ENCODE measurements at regions not wholly inside any gene's neighbourhood (a gene's known extent, or its start where the extent isn't known, plus 50 kb on each side); places are given as distances from the start of the nearest gene placed in this dataset.

- Mint-ChIP-seq H3K36me3 (no peaks in the 10 kb centered on the region), H3K4me1 (peaks cover 23% of the 10 kb centered on the region), H3K4me3 (no peak overlapping the region), H3K27ac (no peak overlapping the region), H3K27me3 (ENCODE audit: low read depth) (no peaks in the 10 kb centered on the region), H3K9me3 (peaks cover 3% of the 10 kb centered on the region; the same call in 1 of the 2 replicates)
- CTCF ChIA-PET = no interaction called here
- no peak for ATAC-seq
- DNase-seq (ENCODE audit: low spot score) = no peak
- POLR2A ChIA-PET = no interaction called here
- TF ChIP-seq, protein P1, sequence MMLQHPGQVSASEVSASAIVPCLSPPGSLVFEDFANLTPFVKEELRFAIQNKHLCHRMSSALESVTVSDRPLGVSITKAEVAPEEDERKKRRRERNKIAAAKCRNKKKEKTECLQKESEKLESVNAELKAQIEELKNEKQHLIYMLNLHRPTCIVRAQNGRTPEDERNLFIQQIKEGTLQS (CRISPR knock-in tag; conservative IDR thresholded peaks at IDR 0.05) = no peak
- no peak for TF ChIP-seq ZBTB21 (CRISPR knock-in tag; IDR thresholded peaks at IDR 0.05; ENCODE audit: borderline replicate concordance)
- TF ChIP-seq, protein P2, sequence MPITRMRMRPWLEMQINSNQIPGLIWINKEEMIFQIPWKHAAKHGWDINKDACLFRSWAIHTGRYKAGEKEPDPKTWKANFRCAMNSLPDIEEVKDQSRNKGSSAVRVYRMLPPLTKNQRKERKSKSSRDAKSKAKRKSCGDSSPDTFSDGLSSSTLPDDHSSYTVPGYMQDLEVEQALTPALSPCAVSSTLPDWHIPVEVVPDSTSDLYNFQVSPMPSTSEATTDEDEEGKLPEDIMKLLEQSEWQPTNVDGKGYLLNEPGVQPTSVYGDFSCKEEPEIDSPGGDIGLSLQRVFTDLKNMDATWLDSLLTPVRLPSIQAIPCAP (CRISPR knock-in tag; IDR thresholded peaks at IDR 0.05) = no peak
- TF ChIP-seq, protein P3, sequence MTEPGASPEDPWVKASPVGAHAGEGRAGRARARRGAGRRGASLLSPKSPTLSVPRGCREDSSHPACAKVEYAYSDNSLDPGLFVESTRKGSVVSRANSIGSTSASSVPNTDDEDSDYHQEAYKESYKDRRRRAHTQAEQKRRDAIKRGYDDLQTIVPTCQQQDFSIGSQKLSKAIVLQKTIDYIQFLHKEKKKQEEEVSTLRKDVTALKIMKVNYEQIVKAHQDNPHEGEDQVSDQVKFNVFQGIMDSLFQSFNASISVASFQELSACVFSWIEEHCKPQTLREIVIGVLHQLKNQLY (CRISPR knock-in tag; IDR thresholded peaks at IDR 0.05) = no peak
- TF ChIP-seq, protein P4, sequence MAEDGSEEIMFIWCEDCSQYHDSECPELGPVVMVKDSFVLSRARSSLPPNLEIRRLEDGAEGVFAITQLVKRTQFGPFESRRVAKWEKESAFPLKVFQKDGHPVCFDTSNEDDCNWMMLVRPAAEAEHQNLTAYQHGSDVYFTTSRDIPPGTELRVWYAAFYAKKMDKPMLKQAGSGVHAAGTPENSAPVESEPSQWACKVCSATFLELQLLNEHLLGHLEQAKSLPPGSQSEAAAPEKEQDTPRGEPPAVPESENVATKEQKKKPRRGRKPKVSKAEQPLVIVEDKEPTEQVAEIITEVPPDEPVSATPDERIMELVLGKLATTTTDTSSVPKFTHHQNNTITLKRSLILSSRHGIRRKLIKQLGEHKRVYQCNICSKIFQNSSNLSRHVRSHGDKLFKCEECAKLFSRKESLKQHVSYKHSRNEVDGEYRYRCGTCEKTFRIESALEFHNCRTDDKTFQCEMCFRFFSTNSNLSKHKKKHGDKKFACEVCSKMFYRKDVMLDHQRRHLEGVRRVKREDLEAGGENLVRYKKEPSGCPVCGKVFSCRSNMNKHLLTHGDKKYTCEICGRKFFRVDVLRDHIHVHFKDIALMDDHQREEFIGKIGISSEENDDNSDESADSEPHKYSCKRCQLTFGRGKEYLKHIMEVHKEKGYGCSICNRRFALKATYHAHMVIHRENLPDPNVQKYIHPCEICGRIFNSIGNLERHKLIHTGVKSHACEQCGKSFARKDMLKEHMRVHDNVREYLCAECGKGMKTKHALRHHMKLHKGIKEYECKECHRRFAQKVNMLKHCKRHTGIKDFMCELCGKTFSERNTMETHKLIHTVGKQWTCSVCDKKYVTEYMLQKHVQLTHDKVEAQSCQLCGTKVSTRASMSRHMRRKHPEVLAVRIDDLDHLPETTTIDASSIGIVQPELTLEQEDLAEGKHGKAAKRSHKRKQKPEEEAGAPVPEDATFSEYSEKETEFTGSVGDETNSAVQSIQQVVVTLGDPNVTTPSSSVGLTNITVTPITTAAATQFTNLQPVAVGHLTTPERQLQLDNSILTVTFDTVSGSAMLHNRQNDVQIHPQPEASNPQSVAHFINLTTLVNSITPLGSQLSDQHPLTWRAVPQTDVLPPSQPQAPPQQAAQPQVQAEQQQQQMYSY (CRISPR knock-in tag; IDR thresholded peaks at IDR 0.05) = no peak
- no peak for TF ChIP-seq ZBTB43 (CRISPR knock-in tag; IDR thresholded peaks at IDR 0.05)
- no peak for TF ChIP-seq ZNF121 (CRISPR knock-in tag; IDR thresholded peaks at IDR 0.05)
- TF ChIP-seq, protein P5, sequence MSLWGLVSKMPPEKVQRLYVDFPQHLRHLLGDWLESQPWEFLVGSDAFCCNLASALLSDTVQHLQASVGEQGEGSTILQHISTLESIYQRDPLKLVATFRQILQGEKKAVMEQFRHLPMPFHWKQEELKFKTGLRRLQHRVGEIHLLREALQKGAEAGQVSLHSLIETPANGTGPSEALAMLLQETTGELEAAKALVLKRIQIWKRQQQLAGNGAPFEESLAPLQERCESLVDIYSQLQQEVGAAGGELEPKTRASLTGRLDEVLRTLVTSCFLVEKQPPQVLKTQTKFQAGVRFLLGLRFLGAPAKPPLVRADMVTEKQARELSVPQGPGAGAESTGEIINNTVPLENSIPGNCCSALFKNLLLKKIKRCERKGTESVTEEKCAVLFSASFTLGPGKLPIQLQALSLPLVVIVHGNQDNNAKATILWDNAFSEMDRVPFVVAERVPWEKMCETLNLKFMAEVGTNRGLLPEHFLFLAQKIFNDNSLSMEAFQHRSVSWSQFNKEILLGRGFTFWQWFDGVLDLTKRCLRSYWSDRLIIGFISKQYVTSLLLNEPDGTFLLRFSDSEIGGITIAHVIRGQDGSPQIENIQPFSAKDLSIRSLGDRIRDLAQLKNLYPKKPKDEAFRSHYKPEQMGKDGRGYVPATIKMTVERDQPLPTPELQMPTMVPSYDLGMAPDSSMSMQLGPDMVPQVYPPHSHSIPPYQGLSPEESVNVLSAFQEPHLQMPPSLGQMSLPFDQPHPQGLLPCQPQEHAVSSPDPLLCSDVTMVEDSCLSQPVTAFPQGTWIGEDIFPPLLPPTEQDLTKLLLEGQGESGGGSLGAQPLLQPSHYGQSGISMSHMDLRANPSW (CRISPR knock-in tag; conservative IDR thresholded peaks at IDR 0.05; ENCODE audit: low read depth) = no peak
- TF ChIP-seq ERG (CRISPR knock-in tag; IDR thresholded peaks at IDR 0.05) = no peak
- TF ChIP-seq, protein P6, sequence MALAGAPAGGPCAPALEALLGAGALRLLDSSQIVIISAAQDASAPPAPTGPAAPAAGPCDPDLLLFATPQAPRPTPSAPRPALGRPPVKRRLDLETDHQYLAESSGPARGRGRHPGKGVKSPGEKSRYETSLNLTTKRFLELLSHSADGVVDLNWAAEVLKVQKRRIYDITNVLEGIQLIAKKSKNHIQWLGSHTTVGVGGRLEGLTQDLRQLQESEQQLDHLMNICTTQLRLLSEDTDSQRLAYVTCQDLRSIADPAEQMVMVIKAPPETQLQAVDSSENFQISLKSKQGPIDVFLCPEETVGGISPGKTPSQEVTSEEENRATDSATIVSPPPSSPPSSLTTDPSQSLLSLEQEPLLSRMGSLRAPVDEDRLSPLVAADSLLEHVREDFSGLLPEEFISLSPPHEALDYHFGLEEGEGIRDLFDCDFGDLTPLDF (CRISPR knock-in tag; IDR thresholded peaks at IDR 0.05) = no peak
- TF ChIP-seq, protein P7, sequence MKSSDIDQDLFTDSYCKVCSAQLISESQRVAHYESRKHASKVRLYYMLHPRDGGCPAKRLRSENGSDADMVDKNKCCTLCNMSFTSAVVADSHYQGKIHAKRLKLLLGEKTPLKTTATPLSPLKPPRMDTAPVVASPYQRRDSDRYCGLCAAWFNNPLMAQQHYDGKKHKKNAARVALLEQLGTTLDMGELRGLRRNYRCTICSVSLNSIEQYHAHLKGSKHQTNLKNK (CRISPR knock-in tag; IDR thresholded peaks at IDR 0.05) = no peak
- TF ChIP-seq FOXP4 (CRISPR knock-in tag; IDR thresholded peaks at IDR 0.05) = no peak
- TF ChIP-seq SMAD3 (CRISPR knock-in tag; IDR thresholded peaks at IDR 0.05; ENCODE audit: borderline replicate concordance) = no peak
- no peak for TF ChIP-seq ZNF671 (CRISPR knock-in tag; IDR thresholded peaks at IDR 0.05)
- TF ChIP-seq, protein P8, sequence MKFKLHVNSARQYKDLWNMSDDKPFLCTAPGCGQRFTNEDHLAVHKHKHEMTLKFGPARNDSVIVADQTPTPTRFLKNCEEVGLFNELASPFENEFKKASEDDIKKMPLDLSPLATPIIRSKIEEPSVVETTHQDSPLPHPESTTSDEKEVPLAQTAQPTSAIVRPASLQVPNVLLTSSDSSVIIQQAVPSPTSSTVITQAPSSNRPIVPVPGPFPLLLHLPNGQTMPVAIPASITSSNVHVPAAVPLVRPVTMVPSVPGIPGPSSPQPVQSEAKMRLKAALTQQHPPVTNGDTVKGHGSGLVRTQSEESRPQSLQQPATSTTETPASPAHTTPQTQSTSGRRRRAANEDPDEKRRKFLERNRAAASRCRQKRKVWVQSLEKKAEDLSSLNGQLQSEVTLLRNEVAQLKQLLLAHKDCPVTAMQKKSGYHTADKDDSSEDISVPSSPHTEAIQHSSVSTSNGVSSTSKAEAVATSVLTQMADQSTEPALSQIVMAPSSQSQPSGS (CRISPR knock-in tag; IDR thresholded peaks at IDR 0.05; ENCODE audit: borderline replicate concordance, low read depth) = no peak
- TF ChIP-seq FOXP1 (CRISPR knock-in tag; IDR thresholded peaks at IDR 0.05; ENCODE audit: borderline replicate concordance) = no peak
- no peak for TF ChIP-seq CDX4 (CRISPR knock-in tag; IDR thresholded peaks at IDR 0.05; ENCODE audit: borderline replicate concordance)
- TF ChIP-seq CTCF (IDR thresholded peaks at IDR 0.05) = no peak
Measured at GRCh38 chr14:71553779-71554178, 378.4 kb upstream of the RGS6 start.

All from WTC11 (cell line).